ENCODE measurements at regions not wholly inside any gene's neighbourhood (a gene's known extent, or its start where the extent isn't known, plus 50 kb on each side); places are given as distances from the start of the nearest gene placed in this dataset.

DNA sequence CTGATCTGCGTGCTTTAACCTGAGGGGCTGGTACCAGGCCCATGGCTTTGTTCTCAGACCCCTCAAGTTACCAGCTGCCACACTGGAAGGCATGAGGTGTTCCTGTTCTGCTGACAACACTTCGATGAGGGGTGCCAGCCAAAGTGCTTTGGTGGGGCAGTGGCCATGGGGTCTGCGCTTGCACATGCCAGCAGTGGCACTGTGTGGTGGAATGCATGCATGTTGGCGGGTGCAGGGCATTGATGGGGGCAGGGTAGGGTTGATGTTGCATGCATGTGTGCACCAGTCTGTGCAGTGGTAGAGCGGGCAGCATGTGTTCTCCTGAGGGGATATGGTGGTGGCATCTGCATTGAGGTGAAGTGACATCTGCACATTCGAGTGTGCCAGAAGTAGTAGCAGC, 497.0 kb downstream of the SQOR start:
- H3K9ac ChIP-seq (ENCODE audit: control insufficient read depth, insufficient read depth, low read length): no peak overlapping the region
- ChIA-PET SMC1A (ENCODE audit: uncharacterized antibody, unreplicated experiment) (no interaction called here), CTCF (no interaction called here), POLR2A (no interaction called here), RAD21 (ENCODE audit: unreplicated experiment) (no interaction called here)
- H2AFZ ChIP-seq (ENCODE audit: control insufficient read depth, low read depth, low read length): no peak overlapping the region
- ATAC-seq: no peak
- WGBS (ENCODE audit: insufficient coverage, insufficient replicate concordance, low lambda C conversion rate, missing lambda C conversion rate): 42% methylated on average over 6 of the region's 6 CpGs
- H3K4me3 ChIP-seq: no peak overlapping the region
- H3K4me2 ChIP-seq (ENCODE audit: control insufficient read depth, insufficient read depth): no peak overlapping the region
- TF ChIP-seq, protein P1, sequence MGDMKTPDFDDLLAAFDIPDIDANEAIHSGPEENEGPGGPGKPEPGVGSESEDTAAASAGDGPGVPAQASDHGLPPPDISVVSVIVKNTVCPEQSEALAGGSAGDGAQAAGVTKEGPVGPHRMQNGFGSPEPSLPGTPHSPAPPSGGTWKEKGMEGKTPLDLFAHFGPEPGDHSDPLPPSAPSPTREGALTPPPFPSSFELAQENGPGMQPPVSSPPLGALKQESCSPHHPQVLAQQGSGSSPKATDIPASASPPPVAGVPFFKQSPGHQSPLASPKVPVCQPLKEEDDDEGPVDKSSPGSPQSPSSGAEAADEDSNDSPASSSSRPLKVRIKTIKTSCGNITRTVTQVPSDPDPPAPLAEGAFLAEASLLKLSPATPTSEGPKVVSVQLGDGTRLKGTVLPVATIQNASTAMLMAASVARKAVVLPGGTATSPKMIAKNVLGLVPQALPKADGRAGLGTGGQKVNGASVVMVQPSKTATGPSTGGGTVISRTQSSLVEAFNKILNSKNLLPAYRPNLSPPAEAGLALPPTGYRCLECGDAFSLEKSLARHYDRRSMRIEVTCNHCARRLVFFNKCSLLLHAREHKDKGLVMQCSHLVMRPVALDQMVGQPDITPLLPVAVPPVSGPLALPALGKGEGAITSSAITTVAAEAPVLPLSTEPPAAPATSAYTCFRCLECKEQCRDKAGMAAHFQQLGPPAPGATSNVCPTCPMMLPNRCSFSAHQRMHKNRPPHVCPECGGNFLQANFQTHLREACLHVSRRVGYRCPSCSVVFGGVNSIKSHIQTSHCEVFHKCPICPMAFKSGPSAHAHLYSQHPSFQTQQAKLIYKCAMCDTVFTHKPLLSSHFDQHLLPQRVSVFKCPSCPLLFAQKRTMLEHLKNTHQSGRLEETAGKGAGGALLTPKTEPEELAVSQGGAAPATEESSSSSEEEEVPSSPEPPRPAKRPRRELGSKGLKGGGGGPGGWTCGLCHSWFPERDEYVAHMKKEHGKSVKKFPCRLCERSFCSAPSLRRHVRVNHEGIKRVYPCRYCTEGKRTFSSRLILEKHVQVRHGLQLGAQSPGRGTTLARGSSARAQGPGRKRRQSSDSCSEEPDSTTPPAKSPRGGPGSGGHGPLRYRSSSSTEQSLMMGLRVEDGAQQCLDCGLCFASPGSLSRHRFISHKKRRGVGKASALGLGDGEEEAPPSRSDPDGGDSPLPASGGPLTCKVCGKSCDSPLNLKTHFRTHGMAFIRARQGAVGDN (IDR thresholded peaks at IDR 0.05): no peak
- TF ChIP-seq, protein P2, sequence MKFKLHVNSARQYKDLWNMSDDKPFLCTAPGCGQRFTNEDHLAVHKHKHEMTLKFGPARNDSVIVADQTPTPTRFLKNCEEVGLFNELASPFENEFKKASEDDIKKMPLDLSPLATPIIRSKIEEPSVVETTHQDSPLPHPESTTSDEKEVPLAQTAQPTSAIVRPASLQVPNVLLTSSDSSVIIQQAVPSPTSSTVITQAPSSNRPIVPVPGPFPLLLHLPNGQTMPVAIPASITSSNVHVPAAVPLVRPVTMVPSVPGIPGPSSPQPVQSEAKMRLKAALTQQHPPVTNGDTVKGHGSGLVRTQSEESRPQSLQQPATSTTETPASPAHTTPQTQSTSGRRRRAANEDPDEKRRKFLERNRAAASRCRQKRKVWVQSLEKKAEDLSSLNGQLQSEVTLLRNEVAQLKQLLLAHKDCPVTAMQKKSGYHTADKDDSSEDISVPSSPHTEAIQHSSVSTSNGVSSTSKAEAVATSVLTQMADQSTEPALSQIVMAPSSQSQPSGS (IDR thresholded peaks at IDR 0.05; ENCODE audit: low read length): no peak
- TF ChIP-seq CREB1 (IDR thresholded peaks at IDR 0.05; ENCODE audit: low read depth): no peak
- TF ChIP-seq, protein P3, sequence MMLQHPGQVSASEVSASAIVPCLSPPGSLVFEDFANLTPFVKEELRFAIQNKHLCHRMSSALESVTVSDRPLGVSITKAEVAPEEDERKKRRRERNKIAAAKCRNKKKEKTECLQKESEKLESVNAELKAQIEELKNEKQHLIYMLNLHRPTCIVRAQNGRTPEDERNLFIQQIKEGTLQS (IDR thresholded peaks at IDR 0.05; ENCODE audit: borderline replicate concordance, extremely low read depth, low read depth, low read length): no peak
- no peak for TF ChIP-seq NFYB (IDR thresholded peaks at IDR 0.05; ENCODE audit: insufficient read depth, low read depth, low read length)
- TF ChIP-seq ZNF622 (IDR thresholded peaks at IDR 0.05): no peak
- no peak for TF ChIP-seq EZH2 (IDR thresholded peaks at IDR 0.05; ENCODE audit: borderline replicate concordance, control insufficient read depth, low read depth, low read length)
- TF ChIP-seq EED (IDR thresholded peaks at IDR 0.05; ENCODE audit: low read depth): no peak
- TF ChIP-seq CEBPZ (IDR thresholded peaks at IDR 0.05; ENCODE audit: low read depth, low read length): no peak
- no peak for TF ChIP-seq FOXM1 (IDR thresholded peaks at IDR 0.05; ENCODE audit: low read depth, low read length)
- no peak for TF ChIP-seq EP300 (IDR thresholded peaks at IDR 0.05; ENCODE audit: borderline replicate concordance in 1 of 2, control insufficient read depth in 1 of 2, low read depth in 2 of 2, low read length in 2 of 2)
- TF ChIP-seq USF1 (IDR thresholded peaks at IDR 0.05; ENCODE audit: borderline replicate concordance, extremely low read length, insufficient read depth, low read depth, low read length): no peak
- TF ChIP-seq MTA2 (IDR thresholded peaks at IDR 0.05; ENCODE audit: low read depth): no peak
- no peaks in the 10 kb centered on the region; the same call in 2 of the 3 replicates for H3K9me3 ChIP-seq (replicated peaks; ENCODE audit: control insufficient read depth, insufficient read depth, low read length)
- H3K79me2 ChIP-seq (ENCODE audit: control insufficient read depth, insufficient read depth, low read length): no peaks in the 10 kb centered on the region
- BruUV-seq (replicated peaks): no TSS peak
- DNase-seq (ENCODE audit: low read depth, low spot score): no peak
- H4K20me1 ChIP-seq (ENCODE audit: control insufficient read depth, insufficient read depth): no peaks in the 10 kb centered on the region
- in situ Hi-C loops (cut with MboI): no loop called here
- H3K27me3 ChIP-seq (replicated peaks in 1 of 2; ENCODE audit: control insufficient read depth in 2 of 2, insufficient read depth in 2 of 2, low read length in 1 of 2): no peaks in the 10 kb centered on the region
- H3K36me3 ChIP-seq (ENCODE audit: control insufficient read depth in 2 of 2, insufficient read depth in 2 of 2, low read length in 1 of 2): no peaks in the 10 kb centered on the region
- no peaks in the 10 kb centered on the region for H3K4me1 ChIP-seq (ENCODE audit: control insufficient read depth, insufficient read depth, low read length)
- intact Hi-C loops (cut with micrococcal nuclease; ENCODE audit: unreplicated experiment): no loop called here
- no peak overlapping the region for H3K27ac ChIP-seq (ENCODE audit: control insufficient read depth, insufficient read depth)
- FAIRE-seq: no peak

Data from GM12878 (cell line).